GM23248 (cell line): ENCODE measurements at regions not wholly inside any gene's neighbourhood (a gene's known extent, or its start where the extent isn't known, plus 50 kb on each side); places are given as distances from the start of the nearest gene placed in this dataset.

Experiments used
- DNase-seq: peaks from one replicate; pipeline ENCODE4 v3.0.0-alpha.2; 2015
- H2AFZ ChIP-seq: fragments of 200-600 bp; sonication (generic); 2 replicates; pipeline ENCODE4 v1.6.1; 2016; ENCODE audit warnings: antibody characterized with exemption
- H3F3A ChIP-seq: fragments of 200-600 bp; sonication (generic); 2 replicates; pipeline ENCODE4 v1.6.1; 2016; ENCODE audit warnings: mild to moderate bottlenecking, antibody characterized with exemption, mixed run types; ENCODE audit not compliant: insufficient read depth
- H3K27ac ChIP-seq: fragments of 200-600 bp; sonication (generic); 2 replicates; pipeline ENCODE4 v1.5.1; 2016; ENCODE audit warnings: mild to moderate bottlenecking
- H3K27me3 ChIP-seq: fragments of 200-600 bp; sonication (generic); replicated peaks from 2 replicates; pipeline ENCODE4 v1.6.1; 2016; ENCODE audit warnings: mild to moderate bottlenecking; ENCODE audit not compliant: insufficient read depth
- H3K36me3 ChIP-seq: fragments of 200-600 bp; sonication (generic); 2 replicates; pipeline ENCODE4 v1.6.1; 2016; ENCODE audit warnings: low read depth, mild to moderate bottlenecking
- H3K4me1 ChIP-seq: fragments of 200-600 bp; sonication (generic); 2 replicates; pipeline ENCODE4 v1.6.1; 2016; ENCODE audit warnings: mild to moderate bottlenecking; ENCODE audit not compliant: insufficient read depth
- H3K4me2 ChIP-seq: fragments of 200-600 bp; sonication (generic); one replicate; pipeline ENCODE4 v1.6.1; 2016; ENCODE audit warnings: mild to moderate bottlenecking; ENCODE audit not compliant: unreplicated experiment
- H3K4me3 ChIP-seq: fragments of 200-600 bp; sonication (generic); 2 replicates; pipeline ENCODE4 v1.5.1; 2016; ENCODE audit warnings: mild to moderate bottlenecking
- H3K79me2 ChIP-seq: fragments of 200-600 bp; sonication (generic); 2 replicates; pipeline ENCODE4 v1.6.1; 2016; ENCODE audit warnings: mild to moderate bottlenecking; ENCODE audit not compliant: insufficient read depth
- H3K9ac ChIP-seq: fragments of 200-600 bp; sonication (generic); 2 replicates; pipeline ENCODE4 v1.6.1; 2016; ENCODE audit warnings: mild to moderate bottlenecking
- H3K9me2 ChIP-seq: fragments of 200-600 bp; sonication (generic); 2 replicates; pipeline ENCODE4 v1.6.1; 2016; ENCODE audit warnings: mixed run types, mild to moderate bottlenecking, moderate library complexity; ENCODE audit not compliant: insufficient read depth
- H3K9me3 ChIP-seq: fragments of 200-600 bp; sonication (generic); one replicate; pipeline ENCODE4 v1.6.1; 2017; ENCODE audit warnings: low read depth
- H4K20me1 ChIP-seq: fragments of 200-600 bp; sonication (generic); 2 replicates; pipeline ENCODE4 v1.6.0; 2016; ENCODE audit not compliant: insufficient read depth
- EZH2 ChIP-seq: fragments of 200-600 bp; sonication (generic); IDR thresholded peaks from 2 replicates; pipeline ENCODE4 v1.6.1; 2018; ENCODE audit warnings: antibody characterized with exemption, mild to moderate bottlenecking; ENCODE audit not compliant: insufficient read depth, poor library complexity, severe bottlenecking
- EZH2phosphoT487 ChIP-seq: fragments of 200-600 bp; sonication (generic); IDR thresholded peaks from 2 replicates; pipeline ENCODE4 v1.6.1; 2018; ENCODE audit warnings: antibody characterized with exemption, moderate library complexity, mild to moderate bottlenecking, low read depth; ENCODE audit not compliant: insufficient read depth
- WGBS, 2 experiments: methylation state at CpG; one replicate each; pipeline ENCODE4 v1.1.6; 2015 to 2017; ENCODE audit warnings: low lambda C conversion rate in 2 of 2, low coverage in 1 of 2; ENCODE audit errors: missing lambda C conversion rate in 2 of 2; 5-methylcytosine and 5-hydroxymethylcytosine counted together
- in situ Hi-C: fragments of 300-500 bp; cut with MboI; formaldehyde crosslinking; loops from 2 replicates; pipeline ENCODE4 v1.15.0; 2020

DNA sequence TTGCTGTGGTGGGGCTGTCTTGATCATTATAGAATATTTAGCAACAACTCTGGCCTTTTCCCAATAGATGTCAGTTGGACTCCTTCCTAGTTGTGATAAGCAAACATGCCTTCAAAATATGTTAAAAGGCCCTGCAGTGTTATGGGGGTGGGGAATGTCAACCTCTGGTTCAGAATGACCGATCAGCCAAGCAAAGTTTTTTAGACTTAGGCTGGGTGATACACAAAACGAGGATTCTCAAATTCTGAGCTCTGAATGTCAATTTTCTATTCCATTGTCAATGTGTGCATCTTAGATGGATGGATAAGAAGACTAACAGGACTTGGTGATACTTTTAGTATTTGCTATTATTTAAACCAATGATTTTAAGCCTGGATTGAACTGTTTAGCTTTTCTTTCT, 940.0 kb upstream of the GRIA3 start:
- Histone ChIP-seq H3K4me3 (no peak overlapping the region), H3F3A (no peaks in the 10 kb centered on the region), H3K79me2 (no peaks in the 10 kb centered on the region), H3K9me2 (no peaks in the 10 kb centered on the region), H3K4me2 (no peak overlapping the region), H3K36me3 (no peaks in the 10 kb centered on the region), H3K4me1 (no peaks in the 10 kb centered on the region), H2AFZ (no peak overlapping the region), H3K27ac (no peak overlapping the region), H3K27me3 (no peaks in the 10 kb centered on the region), H3K9ac (no peak overlapping the region), H4K20me1 (no peaks in the 10 kb centered on the region), H3K9me3 (no peaks in the 10 kb centered on the region)
- TF ChIP-seq EZH2, result no peak
- no peak for TF ChIP-seq EZH2phosphoT487
- DNase-seq, result no peak
- WGBS, 2 experiments, result 6 to 36% methylated on average over 2 of the region's 2 CpGs
- in situ Hi-C loops, result no loop called here

DNA sequence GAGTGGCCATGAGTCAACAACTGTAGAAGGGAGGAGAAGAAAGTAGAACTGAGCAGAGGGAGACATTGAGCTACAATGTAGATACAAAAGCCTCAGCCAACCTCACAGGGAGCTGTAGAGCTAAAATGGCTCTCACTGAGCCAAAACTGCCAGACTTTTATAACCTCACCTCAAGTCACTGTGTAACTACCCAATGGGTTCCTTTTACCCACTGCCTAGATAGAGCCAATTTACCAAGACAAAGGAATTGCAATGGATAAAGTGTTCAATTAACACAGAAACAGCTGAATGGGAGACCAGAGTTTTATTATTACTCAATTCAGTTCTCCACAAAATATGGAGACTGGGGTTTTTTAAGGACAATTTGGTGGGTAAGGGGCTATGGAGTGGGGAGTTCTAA, 938.9 kb upstream of the GRIA3 start:
- in situ Hi-C loops, result no loop called here
- Histone ChIP-seq H3K9ac (no peak overlapping the region), H3K36me3 (no peaks in the 10 kb centered on the region), H3F3A (no peaks in the 10 kb centered on the region), H3K4me2 (no peak overlapping the region), H2AFZ (no peak overlapping the region), H3K4me1 (no peaks in the 10 kb centered on the region), H4K20me1 (no peaks in the 10 kb centered on the region), H3K79me2 (no peaks in the 10 kb centered on the region), H3K9me2 (no peaks in the 10 kb centered on the region), H3K9me3 (no peaks in the 10 kb centered on the region), H3K27me3 (no peaks in the 10 kb centered on the region), H3K27ac (no peak overlapping the region), H3K4me3 (no peak overlapping the region)
- TF ChIP-seq EZH2 (no peak), EZH2phosphoT487 (no peak)
- no peak for DNase-seq

DNA sequence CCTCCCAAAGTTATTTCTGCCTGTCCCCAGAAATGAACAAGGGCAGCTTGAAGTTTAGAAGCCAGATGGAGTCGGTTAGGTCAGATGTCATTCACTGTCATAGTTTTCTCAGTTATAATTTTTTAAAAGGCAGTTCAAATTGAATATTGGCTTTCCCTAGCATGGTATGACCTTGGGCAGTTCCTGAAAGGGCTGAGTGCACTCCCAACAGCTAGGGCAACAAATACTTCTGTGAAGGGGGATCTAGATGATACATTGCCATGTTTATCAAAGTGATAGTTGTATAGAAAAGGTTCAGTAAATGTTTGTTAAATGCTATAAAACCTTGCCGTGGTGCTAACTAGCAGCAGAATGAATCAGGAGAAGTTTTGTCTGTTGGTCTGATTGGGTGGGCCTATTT, 938.1 kb upstream of the GRIA3 start:
- H3K4me3 ChIP-seq, result no peak overlapping the region
- H3K4me1 ChIP-seq, result no peaks in the 10 kb centered on the region
- in situ Hi-C loops, result no loop called here

DNA sequence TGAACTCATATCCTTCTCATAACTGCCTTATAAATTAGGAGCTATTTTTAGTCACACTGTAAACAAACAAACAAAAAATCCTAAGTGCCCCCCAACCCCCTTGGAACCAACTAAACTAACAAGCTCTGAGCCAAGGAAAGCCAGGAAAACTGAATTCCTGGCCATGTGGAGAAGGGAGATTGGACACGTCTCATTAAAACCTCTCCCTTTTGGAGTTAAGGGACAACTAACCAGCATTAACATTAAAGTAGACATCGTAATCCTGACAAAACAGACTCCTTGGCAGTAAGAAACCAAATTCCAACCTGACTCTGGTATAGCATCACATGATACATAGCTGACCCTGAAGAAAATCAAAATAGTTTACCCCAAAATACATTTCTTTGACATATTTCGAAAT, 937.1 kb upstream of the GRIA3 start:
- H3F3A ChIP-seq, result no peaks in the 10 kb centered on the region
- H3K4me2 ChIP-seq, result no peak overlapping the region
- no peak for DNase-seq
- TF ChIP-seq EZH2 (no peak), EZH2phosphoT487 (no peak)
- no peak overlapping the region for H3K27ac ChIP-seq
- no peaks in the 10 kb centered on the region for H3K9me3 ChIP-seq
- no peaks in the 10 kb centered on the region for H3K36me3 ChIP-seq
- H3K4me3 ChIP-seq, result no peak overlapping the region
- 39 to 52% methylated on average over 3 of the region's 3 CpGs for WGBS, 2 experiments
- H3K9ac ChIP-seq, result no peak overlapping the region
- H3K27me3 ChIP-seq, result no peaks in the 10 kb centered on the region
- no peaks in the 10 kb centered on the region for H3K4me1 ChIP-seq
- in situ Hi-C loops, result no loop called here
- H2AFZ ChIP-seq, result no peak overlapping the region
- no peaks in the 10 kb centered on the region for H3K9me2 ChIP-seq
- H3K79me2 ChIP-seq, result no peaks in the 10 kb centered on the region
- no peaks in the 10 kb centered on the region for H4K20me1 ChIP-seq

More for the DNA sequence above, 938.1 kb upstream of the GRIA3 start:
- Histone ChIP-seq H4K20me1 (no peaks in the 10 kb centered on the region), H3F3A (no peaks in the 10 kb centered on the region), H3K9ac (no peak overlapping the region), H3K9me3 (no peaks in the 10 kb centered on the region), H3K4me2 (no peak overlapping the region), H3K9me2 (no peaks in the 10 kb centered on the region), H3K27me3 (no peaks in the 10 kb centered on the region), H3K27ac (no peak overlapping the region), H3K36me3 (no peaks in the 10 kb centered on the region), H3K79me2 (no peaks in the 10 kb centered on the region), H2AFZ (no peak overlapping the region)
- TF ChIP-seq EZH2, result no peak
- no peak for TF ChIP-seq EZH2phosphoT487
- WGBS, 2 experiments, result 45 to 63% methylated on average over 2 of the region's 2 CpGs
- no peak for DNase-seq

- H3K27me3 ChIP-seq, result no peaks in the 10 kb centered on the region
- no peaks in the 10 kb centered on the region for H3K4me1 ChIP-seq
- in situ Hi-C loops, result no loop called here
- DNase-seq, result no peak
- no peak overlapping the region for H2AFZ ChIP-seq
- no peaks in the 10 kb centered on the region for H3K36me3 ChIP-seq
- H3K9ac ChIP-seq, result no peak overlapping the region
- TF ChIP-seq EZH2phosphoT487 (no peak), EZH2 (no peak)
- H3K79me2 ChIP-seq, result no peaks in the 10 kb centered on the region
- H3K9me3 ChIP-seq, result no peaks in the 10 kb centered on the region
- H3K4me2 ChIP-seq, result no peak overlapping the region
- no peaks in the 10 kb centered on the region for H3K9me2 ChIP-seq
- no peaks in the 10 kb centered on the region for H4K20me1 ChIP-seq
- H3K4me3 ChIP-seq, result no peak overlapping the region
- H3F3A ChIP-seq, result no peaks in the 10 kb centered on the region
- no peak overlapping the region for H3K27ac ChIP-seq
Observed at GRCh38 chrX:122248681-122249080, 935.4 kb upstream of the GRIA3 start.
